ENCODE measurements at regions not wholly inside any gene's neighbourhood (a gene's known extent, or its start where the extent isn't known, plus 50 kb on each side); places are given as distances from the start of the nearest gene placed in this dataset.
"Not testable (repeated sequence)": the region's sequence is repeated elsewhere in the genome, so short reads cannot be mapped to it uniquely, and the experiment has no call there.

- DNase-seq (ENCODE audit: low read depth): no peak
Observed at GRCh38 chr17:16870253-16871245, 101.4 kb downstream of the TNFRSF13B start.

- not testable (repeated sequence) for DNase-seq (ENCODE audit: low read depth)
Observed at GRCh38 chr17:16869531-16870252, 102.2 kb downstream of the TNFRSF13B start.

- DNase-seq (ENCODE audit: low read depth): not testable (repeated sequence)
Observed at GRCh38 chr17:16868616-16869015, 103.3 kb downstream of the TNFRSF13B start.

GRCh38 chr17:16867545-16867944 lies 104.4 kb downstream of the TNFRSF13B start:
- DNase-seq (ENCODE audit: low read depth): not testable (repeated sequence)

GRCh38 chr17:16866841-16867240 lies 105.1 kb downstream of the TNFRSF13B start:
- DNase-seq (ENCODE audit: low read depth): not testable (repeated sequence)

GRCh38 chr17:16866436-16866835 lies 105.5 kb downstream of the TNFRSF13B start:
- DNase-seq (ENCODE audit: low read depth): no peak

- DNase-seq (ENCODE audit: low read depth): peak; percentile 4
Observed at GRCh38 chr17:16865704-16866103, 106.2 kb downstream of the TNFRSF13B start.

GRCh38 chr17:16865077-16865613 lies 106.8 kb downstream of the TNFRSF13B start:
- DNase-seq (ENCODE audit: low read depth): not testable (repeated sequence)

- peak; percentile 10 for DNase-seq (ENCODE audit: low read depth)
Observed at GRCh38 chr17:16864462-16865076, 107.3 kb downstream of the TNFRSF13B start.

- DNase-seq (ENCODE audit: low read depth): peak; percentile 61
Observed at GRCh38 chr17:16861152-16861551, 110.8 kb downstream of the TNFRSF13B start.

GRCh38 chr17:16860467-16860866 lies 111.5 kb downstream of the TNFRSF13B start:
- DNase-seq (ENCODE audit: low read depth): not testable (repeated sequence)

- not testable (repeated sequence) for DNase-seq (ENCODE audit: low read depth)
Observed at GRCh38 chr17:16859515-16859914, 112.4 kb downstream of the TNFRSF13B start.

GRCh38 chr17:16857746-16858145 lies 114.2 kb downstream of the TNFRSF13B start:
- not testable (repeated sequence) for DNase-seq (ENCODE audit: low read depth)

- DNase-seq (ENCODE audit: low read depth): not testable (repeated sequence)
Observed at GRCh38 chr17:16856846-16857245, 115.1 kb downstream of the TNFRSF13B start.

- not testable (repeated sequence) for DNase-seq (ENCODE audit: low read depth)
Observed at GRCh38 chr17:16856171-16856570, 115.7 kb downstream of the TNFRSF13B start.

GRCh38 chr17:16854636-16855035 lies 117.3 kb downstream of the TNFRSF13B start:
- DNase-seq (ENCODE audit: low read depth): not testable (repeated sequence)

GRCh38 chr17:16853661-16854320 lies 118.1 kb downstream of the TNFRSF13B start:
- no peak for DNase-seq (ENCODE audit: low read depth)

- DNase-seq (ENCODE audit: low read depth): not testable (repeated sequence)
Observed at GRCh38 chr17:16849861-16850260, 122.1 kb downstream of the TNFRSF13B start.

GRCh38 chr17:16848997-16849396 lies 122.9 kb downstream of the TNFRSF13B start:
- DNase-seq (ENCODE audit: low read depth): not testable (repeated sequence)

GRCh38 chr17:16845098-16845497 lies 126.8 kb downstream of the TNFRSF13B start:
- DNase-seq (ENCODE audit: low read depth): not testable (repeated sequence)

GRCh38 chr17:16844669-16845068 lies 127.2 kb downstream of the TNFRSF13B start:
- not testable (repeated sequence) for DNase-seq (ENCODE audit: low read depth)

Data from amniotic epithelial cell (primary cell).